Bronchial epithelial cell (primary cell): ENCODE measurements at regions not wholly inside any gene's neighbourhood (a gene's known extent, or its start where the extent isn't known, plus 50 kb on each side); places are given as distances from the start of the nearest gene placed in this dataset.

Source experiments
- DNase-seq: peaks from one replicate; pipeline ENCODE4 v3.0.0-alpha.2; 2010; ENCODE audit warnings: low read depth
- FAIRE-seq: peaks from 2 replicates; lab custom pipeline; 2011; peaks lifted over from hg19 to GRCh38; lab: Jason Lieb, UNC
- H3K27me3 ChIP-seq: 2 replicates; pipeline ENCODE4 v1.5.1; 2011; ENCODE audit warnings: low read length; ENCODE audit not compliant: control insufficient read depth, insufficient read depth
- H3K36me3 ChIP-seq: 2 replicates; pipeline ENCODE4 v1.5.1; 2011; ENCODE audit warnings: low read length; ENCODE audit not compliant: control insufficient read depth, insufficient read depth
- H3K4me3 ChIP-seq: 2 replicates; pipeline ENCODE4 v1.5.1; 2011; ENCODE audit warnings: mild to moderate bottlenecking, low read depth, low read length, control low read depth
- CTCF ChIP-seq: IDR thresholded peaks from 2 replicates; pipeline ENCODE4 v1.5.1; 2011; ENCODE audit warnings: mild to moderate bottlenecking, moderate library complexity, low read length, control low read depth, inconsistent platforms; ENCODE audit not compliant: insufficient read depth, severe bottlenecking

GRCh38 chr17:34156401-34156740 is 98.7 kb upstream of the CCL2 start:
- FAIRE-seq (no peak), DNase-seq (no peak)
- no peak for TF ChIP-seq CTCF
- H3K27me3 ChIP-seq = peaks cover 3% of the 10 kb centered on the region
- H3K4me3 ChIP-seq = no peak overlapping the region
- H3K36me3 ChIP-seq = no peaks in the 10 kb centered on the region

GRCh38 chr17:34156741-34157589 is 98.1 kb upstream of the CCL2 start:
- no peak for TF ChIP-seq CTCF
- DNase-seq = no peak
- peaks cover 3% of the 10 kb centered on the region for H3K27me3 ChIP-seq

GRCh38 chr17:34161690-34162089 is 93.4 kb upstream of the CCL2 start:
- no peak overlapping the region for H3K4me3 ChIP-seq
- FAIRE-seq = no peak
- no peak for DNase-seq
- no peak for TF ChIP-seq CTCF
- peaks cover 2% of the 10 kb centered on the region for H3K27me3 ChIP-seq
- H3K36me3 ChIP-seq = no peaks in the 10 kb centered on the region

More at GRCh38 chr17:34156741-34157589, 98.1 kb upstream of the CCL2 start:
- H3K4me3 ChIP-seq = no peak overlapping the region
- FAIRE-seq = no peak
- no peaks in the 10 kb centered on the region for H3K36me3 ChIP-seq

GRCh38 chr17:34163123-34163522 is 92.0 kb upstream of the CCL2 start:
- Histone ChIP-seq H3K36me3 (no peaks in the 10 kb centered on the region), H3K4me3 (no peak overlapping the region), H3K27me3 (no peaks in the 10 kb centered on the region)
- no peak for TF ChIP-seq CTCF
- FAIRE-seq = no peak
- no peak for DNase-seq

GRCh38 chr17:34163646-34164045 is 91.4 kb upstream of the CCL2 start:
- Histone ChIP-seq H3K27me3 (no peaks in the 10 kb centered on the region), H3K4me3 (no peak overlapping the region), H3K36me3 (no peaks in the 10 kb centered on the region)
- FAIRE-seq (no peak), DNase-seq (no peak)
- no peak for TF ChIP-seq CTCF

GRCh38 chr17:34164837-34165236 is 90.2 kb upstream of the CCL2 start:
- no peak for TF ChIP-seq CTCF
- DNase-seq (no peak), FAIRE-seq (no peak)
- Histone ChIP-seq H3K27me3 (no peaks in the 10 kb centered on the region), H3K4me3 (no peak overlapping the region), H3K36me3 (no peaks in the 10 kb centered on the region)
